DMS114 treated with DMSO at 0.1 percent for 48 hours (cell line): ENCODE measurements at regions not wholly inside any gene's neighbourhood (a gene's known extent, or its start where the extent isn't known, plus 50 kb on each side); places are given as distances from the start of the nearest gene placed in this dataset.
"Not testable (repeated sequence)": the region's sequence is repeated elsewhere in the genome, so short reads cannot be mapped to it uniquely, and the experiment has no call there.

ENCODE experiments used
- DNase-seq: peaks from one replicate; lab custom pipeline; 2025; ENCODE audit not compliant: unreplicated experiment; lab: John Stamatoyannopoulos, UW

DNA sequence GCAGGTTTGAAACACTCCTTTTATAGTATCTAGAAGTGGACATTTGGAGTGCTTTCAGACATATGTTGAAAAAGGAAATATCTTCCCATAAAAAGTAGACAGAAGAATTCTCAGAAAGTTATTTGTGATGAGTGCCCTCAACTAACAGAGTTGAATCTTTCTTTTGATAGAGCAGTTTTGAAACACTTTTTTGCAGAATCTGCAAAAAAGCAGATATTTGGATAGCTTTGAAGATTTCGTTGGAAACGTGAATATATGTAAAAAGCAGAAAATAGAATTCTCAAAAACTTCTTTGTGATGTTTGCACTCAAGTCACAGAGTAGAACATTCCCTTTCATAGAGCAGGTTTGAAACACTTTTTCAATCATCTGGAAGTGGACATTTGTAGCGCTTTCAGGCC lies 676.4 kb upstream of the ZNF337 start:
- DNase-seq = not testable (repeated sequence)

DNA sequence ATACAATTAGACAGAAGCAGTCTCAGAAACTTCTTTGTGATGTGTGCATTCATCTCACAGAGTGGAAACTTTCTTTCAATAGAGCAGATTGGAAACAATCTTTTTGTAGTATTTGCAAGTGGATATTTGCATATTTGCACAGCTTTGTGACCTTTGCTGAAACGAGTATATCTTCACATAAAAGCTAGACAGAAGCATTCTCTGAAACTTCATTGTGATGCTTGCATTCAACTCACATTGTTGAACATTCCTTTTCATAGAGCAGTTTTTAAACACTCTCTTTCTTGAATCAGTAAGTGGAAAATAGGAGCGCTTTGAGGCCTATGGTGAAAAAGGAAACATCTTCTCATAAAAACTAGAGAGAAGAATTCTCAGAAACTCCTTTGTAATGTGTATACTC lies 657.9 kb upstream of the ZNF337 start:
- DNase-seq = no peak

DNA sequence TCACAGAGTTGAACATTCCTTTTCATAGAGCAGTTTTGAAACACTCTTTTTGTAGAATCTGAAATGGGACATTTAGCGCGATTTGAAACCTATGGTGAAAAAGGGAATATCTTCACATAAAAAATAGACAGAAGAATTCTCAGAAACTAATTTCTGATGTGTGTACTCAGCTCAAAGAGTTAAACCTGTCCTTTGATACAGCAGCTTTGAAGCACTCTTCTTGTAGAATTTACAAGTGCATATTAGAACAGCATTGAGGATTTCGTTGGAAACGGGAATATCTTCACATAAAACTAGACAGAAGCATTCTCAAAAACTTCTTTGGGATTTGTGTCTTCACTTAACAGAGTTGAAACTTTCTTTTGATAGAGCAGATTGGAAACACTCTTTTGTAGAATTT lies 650.7 kb upstream of the ZNF337 start:
- no peak for DNase-seq

DNA sequence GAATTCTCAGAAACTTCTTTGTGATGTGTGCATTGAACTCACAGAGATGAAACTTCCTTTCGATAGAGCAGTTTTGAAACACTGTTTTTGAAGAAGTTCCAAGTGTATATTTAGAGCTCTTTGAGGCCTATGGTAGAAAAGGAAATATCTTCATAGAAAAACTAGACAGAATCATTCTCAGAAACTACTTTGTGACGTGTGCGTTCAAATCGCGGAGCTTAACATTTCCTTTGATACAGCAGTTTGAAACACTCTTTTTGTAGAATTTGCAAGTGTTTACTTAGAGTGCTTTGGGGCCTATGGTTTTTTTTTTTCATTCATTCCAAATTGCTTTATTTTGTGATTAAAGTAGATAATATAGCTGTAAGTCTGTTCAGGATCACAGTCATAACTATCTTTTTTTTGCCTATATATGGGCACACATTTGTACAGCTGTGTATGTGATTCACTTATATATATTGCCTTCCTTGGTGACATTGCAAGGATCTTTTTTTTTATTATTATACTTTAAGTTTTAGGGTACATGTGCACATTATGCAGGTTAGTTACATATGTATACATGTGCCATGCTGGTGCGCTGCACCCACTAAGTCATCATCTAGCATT lies 643.9 kb upstream of the ZNF337 start:
- DNase-seq = not testable (repeated sequence)

DNA sequence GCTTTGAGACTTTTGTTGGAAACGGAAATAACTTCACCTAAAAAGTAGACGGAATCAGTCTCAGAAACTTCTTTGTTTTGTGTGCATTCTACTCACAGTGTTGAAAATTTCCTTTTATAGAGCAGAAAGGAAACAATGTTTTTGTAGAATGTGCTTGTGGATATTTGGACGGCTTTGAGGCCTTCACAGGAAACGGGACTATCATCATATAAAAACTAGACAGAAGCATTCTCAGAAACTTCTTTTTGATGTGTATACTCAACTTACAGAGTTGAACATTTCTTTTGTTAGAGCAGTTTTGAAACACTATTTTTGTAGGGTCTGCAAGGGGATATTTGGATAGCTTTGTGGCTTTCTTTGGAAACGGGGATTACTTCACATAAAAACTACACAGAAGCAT lies 627.5 kb upstream of the ZNF337 start:
- DNase-seq = no peak

DNA sequence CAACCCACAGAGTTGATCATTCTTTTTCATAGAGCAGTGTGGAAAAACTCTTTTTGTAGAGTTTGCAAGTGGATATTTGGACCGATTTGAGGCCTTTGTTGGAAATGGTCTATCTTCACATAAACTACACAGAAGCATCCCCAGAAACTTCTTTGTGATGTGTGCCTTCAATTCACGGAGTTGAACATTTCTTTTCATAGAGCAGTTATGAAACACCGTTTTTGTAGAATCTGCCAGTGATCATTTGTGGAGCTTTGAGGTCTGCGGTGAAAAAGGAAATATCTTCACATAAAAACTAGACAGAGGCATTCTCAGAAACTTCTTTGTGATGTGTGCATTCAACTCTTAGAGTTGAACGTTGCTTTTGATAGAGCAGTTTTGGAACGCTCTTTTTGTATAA lies 618.4 kb upstream of the ZNF337 start:
- DNase-seq = no peak

DNA sequence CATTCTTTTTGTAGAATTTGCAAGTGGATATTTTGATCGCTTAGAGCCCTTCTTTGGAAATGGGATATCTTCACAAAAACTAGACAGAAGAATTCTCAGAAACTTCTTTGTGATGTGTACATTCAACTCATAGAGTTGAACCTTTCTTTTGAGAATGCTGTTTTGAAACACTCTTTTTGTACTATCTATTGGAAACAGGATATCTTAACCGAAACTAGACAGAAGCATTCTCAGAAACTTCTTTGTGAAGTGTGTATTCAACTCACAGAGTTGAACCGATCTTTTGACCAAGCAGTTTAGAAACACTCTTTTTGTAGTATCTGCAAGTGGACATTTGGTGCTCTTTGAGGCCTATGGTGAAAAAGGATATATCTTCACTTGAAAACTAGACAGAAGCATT lies 613.1 kb upstream of the ZNF337 start:
- DNase-seq = not testable (repeated sequence)

DNA sequence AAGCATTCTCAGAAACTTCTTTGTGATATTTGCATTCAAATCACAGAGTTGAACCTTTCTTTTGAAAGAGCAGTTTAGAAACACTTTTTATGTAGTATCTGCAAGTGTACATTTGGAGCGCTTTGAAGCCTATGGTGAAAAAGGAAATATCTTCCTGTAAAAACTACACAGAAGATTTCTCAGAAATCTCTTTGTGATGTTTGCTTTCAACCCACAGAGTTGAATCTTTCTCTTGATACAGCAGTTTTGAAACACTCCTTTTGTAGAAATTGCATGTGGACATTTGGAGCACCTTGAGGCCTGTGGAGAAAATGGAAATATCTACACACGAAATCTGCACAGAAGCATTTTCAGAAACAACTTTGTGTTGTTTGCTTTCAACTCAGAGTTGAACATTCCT lies 612.3 kb upstream of the ZNF337 start:
- DNase-seq = no peak

DNA sequence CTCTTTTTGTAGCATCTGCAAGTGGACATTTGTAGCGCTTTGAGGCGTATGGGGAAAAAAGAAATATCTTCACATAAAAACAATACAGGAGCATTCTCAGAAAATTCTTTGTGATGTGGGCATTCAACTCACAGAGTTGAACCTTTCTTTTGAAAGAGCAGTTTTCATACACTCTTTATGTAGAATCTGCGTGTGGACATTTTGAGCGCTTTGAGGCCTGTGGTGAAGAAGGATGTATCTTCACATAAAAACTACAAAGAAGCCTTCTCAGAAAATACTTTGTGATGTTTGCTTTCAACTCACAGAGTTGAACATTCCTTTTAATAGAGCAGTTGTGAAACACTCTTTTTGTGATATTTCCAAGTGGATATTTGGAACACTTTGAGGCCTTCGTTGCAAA lies 598.4 kb upstream of the ZNF337 start:
- DNase-seq = no peak

DNA sequence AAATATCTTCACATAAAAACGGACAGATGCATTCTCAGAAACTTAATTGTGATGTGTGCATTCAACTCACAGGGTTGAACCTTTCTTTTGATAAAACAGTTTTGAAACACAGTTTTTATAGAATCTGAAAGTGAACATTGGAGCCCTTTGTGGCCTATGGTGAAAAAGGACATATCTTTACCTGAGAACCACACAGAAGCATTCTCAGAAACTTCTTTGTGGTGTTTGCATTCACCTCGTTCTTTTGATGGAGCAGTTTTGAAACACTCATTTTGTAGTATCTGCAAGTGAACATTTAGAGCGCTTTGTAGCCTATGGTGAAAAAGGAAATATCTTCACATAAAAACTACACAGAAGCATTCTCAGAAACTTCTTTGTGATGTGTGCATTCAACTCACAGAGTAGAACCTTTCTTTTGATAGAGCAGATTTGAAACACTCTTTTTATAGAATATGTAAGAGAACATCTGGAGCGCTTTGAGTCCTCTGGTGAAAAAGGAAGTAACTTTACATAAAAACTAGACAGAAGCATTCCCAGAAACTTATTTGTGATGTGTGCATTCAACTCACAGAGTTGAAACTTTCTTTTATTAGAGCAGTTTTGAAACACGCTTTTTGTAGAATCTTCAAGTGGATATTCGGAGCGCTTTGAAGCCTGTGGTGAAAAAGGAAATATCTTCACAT lies 591.9 kb upstream of the ZNF337 start:
- not testable (repeated sequence) for DNase-seq

DNA sequence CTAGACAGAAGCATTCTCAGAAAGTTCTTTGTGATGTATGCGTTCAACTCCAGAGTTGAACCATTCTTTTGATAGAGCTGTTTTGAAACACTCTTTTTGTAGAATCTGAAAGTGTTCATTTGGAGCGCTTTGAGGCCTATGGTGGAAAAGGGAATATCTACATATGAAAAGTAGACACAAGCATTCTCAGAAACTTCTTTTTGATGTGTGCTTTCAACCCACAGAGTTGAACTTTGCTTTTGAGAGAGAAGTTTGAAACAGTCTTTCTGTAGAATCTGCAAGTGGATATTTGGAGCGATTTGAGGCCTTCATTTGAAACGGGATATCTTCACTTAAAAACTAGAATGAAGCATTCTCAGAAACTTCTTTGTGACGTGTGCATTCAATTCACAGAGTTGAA lies 582.6 kb upstream of the ZNF337 start:
- no peak for DNase-seq

DNA sequence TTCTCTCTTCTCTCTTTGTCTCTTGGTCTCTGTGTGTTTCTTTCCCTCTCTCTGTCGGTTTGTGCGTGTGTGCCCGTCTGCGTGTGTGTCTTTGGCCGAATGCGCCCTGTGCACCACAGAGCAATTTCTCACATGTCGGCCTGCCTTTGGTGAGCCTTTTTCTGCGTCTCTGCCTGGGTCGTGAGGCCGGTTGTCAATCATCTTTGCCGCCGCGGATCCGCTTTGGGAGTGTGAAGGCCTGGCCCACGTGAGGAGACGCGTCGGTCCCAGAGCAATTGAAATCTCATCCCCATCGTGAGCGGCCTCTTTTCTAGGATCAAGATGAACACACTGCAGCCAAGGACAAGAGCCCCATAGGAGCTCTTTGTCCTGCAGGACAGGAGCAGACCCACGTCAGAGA lies 580.7 kb upstream of the ZNF337 start:
- DNase-seq = no peak

DNA sequence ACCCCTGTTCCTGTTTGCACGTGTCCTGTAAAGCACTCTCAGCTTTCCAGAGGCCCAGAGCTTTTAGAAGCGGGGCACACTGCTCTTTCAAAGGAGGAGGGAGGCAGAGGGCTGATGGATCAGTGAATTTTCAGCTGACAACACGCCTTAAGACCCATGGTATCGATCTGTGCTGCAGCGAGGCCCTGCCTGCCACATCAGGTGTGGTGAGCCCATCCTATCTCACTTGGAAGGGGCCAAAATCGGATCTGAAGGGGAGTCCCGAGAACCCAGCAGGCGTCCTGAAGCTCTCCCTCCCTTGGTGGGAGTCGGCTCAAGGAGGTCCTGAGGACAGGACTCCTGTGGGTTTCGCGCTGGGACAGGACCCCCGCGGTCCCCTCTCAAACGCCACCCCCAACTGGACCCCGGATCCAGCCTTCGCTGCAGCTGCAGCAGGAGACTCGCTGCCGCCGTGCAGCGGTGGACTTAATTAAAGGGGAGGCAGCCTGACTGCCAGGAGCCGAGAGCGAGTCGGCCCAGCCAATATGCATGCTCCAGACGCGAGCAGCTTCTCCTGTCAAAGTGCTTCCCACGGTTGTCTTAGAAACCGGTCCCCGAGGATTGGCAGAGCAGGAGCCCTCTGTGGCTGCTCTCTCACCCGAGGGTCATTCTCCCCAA lies 580.0 kb upstream of the ZNF337 start:
- DNase-seq = no peak

DNA sequence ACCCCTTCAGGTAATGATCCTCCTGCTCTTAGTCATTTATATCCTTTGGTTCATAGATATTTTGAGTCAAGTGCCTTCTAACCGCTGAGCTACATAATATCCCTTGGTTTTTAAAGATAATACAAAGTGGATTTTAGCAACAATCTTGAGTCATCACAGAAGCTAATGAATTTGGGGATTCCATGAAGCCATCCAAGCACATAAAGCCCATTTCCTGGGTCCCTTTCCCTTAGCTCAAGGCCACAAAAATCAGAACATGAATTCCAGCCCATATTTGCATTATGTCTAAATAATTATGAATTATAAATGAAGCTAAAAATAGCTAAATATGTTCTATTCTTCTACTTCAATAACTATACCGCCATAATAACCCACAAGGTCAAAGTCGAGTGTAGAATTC lies 572.1 kb upstream of the ZNF337 start:
- not testable (repeated sequence) for DNase-seq

DNA sequence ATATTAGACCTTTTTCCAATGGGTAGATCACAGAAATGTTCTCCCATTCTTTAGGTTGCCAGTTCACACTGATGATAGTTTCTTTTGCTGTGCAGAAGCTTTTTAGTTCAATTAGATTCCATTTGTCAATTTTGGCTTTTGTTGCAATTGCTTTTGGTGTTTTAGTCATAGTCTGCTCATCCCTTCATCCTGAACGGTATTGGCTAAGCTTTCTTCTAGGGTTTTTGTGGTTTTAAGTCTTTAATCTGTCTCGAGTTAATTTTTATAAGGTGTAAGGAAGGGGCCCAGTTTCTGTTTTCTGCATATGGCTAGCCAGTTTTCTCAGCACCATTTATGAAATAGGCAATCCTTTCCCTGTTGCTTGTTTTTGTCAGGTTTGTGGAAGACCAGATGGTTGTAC lies 564.3 kb upstream of the ZNF337 start:
- DNase-seq = not testable (repeated sequence)

DNA sequence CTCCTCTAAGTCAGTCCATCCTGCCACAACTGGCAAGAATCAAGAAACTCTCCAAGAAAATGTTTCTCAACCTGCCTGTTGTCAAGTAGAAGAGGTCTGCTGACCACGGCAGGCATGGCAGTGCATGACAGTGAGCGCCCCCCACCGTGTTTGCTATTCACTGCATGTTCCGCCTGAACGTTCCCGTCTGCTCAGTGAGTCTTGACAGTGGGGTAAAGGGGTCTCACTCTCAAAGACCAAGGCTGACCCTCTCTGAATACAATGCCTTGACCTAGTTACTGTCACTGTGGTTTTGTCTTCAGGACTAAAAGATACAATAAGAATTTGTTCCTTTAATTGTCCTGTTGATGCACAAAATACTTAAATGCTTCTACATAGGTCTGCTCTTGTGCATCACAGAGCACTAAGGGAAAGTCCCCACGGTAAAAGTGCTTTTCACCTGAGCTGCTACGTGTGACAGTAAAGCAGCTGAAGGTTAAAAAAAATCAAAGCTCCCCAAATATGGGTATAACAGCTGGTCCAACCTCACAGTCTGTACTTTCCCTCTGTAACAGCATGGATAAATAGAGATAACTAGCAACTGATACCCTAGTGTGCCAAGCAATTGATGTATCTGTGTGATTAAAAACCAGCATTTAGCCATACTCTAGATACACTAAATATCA lies 555.8 kb upstream of the ZNF337 start:
- DNase-seq = not testable (repeated sequence)

DNA sequence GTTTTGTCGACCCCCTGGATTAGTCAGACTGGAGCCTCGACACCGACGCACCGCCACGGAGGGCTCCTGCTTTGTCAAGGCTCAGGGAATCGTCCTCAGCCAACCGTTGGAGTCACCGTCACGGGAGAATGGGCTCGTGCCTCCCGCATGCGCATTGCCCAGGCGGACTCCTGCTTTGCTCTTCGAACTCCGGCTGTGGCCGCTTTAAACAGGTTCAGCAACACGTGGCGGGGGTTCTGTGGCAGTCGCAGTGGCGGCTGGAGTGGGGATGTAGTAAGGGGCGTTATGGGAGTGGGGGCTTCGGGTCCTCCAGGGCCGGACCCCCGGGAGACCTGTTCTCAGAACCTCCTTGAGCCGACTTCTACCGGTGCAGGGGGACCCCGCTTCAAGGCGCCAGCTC lies 554.7 kb upstream of the ZNF337 start:
- DNase-seq = not testable (repeated sequence)

DNA sequence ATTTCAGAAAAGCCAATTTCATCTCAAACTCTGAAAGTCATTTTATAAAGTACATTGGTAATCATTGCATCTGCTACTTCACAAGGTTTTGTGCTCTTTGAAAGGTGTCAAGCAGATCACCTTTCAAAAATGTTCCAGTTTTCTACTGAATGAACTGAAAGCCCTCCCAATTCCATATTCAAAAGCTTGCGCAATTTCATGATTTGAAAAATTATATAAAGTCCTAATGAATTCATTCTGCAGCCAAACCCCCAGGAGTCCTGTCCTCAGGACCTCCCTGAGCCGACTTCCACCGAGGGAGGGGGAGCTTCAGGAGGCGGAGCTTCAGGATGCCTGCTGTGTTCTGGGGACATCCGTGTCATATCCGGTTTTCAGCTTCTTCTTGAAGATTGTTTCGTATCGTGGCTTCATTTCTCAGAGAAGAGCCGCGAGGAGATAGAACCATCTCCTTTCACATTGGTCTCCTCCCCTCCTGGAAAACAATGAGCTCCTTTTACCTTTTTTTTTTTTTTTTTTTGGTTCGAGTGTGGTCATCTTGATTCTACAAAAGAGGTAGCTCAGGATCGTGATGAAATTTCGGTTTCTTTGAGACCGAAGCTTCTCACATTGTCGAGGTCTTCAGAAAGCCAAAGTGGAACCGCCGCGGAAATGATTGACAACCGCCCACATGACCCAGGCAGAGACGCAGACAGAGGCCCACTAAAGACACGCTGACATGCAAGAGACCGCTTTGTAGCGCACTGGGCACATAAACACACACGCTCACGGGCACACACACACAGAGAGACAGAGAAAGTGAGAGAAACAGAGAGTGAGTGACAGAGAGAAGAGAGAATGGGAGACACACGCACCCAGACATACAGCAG lies 553.8 kb upstream of the ZNF337 start:
- DNase-seq = not testable (repeated sequence)

DNA sequence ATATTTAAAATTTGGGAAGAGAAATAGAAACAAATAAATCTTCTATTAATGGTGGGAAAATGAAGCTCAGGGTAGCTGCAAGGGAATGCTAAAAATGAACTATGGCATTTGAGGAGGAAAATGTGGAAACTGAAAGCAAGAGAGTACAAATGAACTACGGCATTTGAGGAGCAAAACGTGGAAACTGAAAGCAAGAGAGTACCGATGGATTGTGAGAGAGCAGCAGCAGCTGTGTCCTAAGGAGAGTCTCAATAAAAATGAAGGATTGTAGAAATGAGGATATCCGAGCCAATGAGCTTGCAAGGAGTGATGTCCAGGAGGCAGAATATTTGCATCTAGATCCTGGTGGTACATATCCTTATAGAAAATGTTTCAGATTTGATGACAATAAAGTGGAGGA lies 547.1 kb upstream of the ZNF337 start:
- no peak for DNase-seq

DNA sequence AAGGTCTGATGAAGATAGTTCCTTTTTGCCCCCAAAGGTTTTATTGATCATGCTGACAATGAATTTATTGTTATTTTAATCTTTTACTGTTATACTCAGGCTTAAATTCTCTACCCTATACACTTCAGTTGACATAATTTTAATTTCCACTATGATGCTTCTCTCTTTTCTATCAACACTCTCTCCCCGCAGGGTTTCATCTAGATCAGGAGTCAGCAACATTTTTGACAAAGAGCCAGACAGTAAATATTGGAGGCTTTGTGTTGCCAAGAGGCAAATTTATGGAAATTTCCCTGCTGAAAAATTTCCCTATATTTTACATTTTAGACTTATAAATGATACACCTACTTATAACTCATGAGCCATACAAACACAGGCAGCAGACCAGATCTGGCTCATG lies 524.0 kb upstream of the ZNF337 start:
- DNase-seq = not testable (repeated sequence)

DNA sequence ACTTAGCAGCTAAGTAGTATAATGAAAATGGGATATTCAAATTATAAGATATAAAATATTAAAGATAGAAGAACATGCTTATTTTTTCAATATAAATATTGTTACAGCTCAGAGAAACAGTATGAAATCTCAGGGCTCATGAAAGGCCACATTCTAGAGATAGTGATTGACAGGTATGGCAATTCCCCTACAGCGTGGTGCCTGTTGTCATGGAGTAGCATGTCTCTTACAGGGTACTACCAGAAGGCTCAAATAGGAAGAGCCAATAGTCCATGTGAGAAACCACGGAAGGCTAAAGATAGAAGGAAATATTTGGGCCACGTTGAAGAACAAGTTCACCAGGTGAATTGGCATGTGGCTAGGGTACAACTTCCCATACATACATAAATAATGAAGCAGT lies 522.9 kb upstream of the ZNF337 start:
- not testable (repeated sequence) for DNase-seq
